Panc1 (cell line): ENCODE measurements at regions not wholly inside any gene's neighbourhood (a gene's known extent, or its start where the extent isn't known, plus 50 kb on each side); places are given as distances from the start of the nearest gene placed in this dataset.

Source experiments
- ATAC-seq: fragments of 200-7000 bp; cut with Tn5 transposase; 2 replicates; pipeline ENCODE4 v1.9.1; 2020; ENCODE audit warnings: mild to moderate bottlenecking, moderate library complexity
- BruUV-seq: library from RNA; stranded (reverse); fragments of 400-500 nt; replicated peaks from 2 replicates; lab custom pipeline; 2021; lab: Mats Ljungman, UMichigan
- CTCF ChIA-PET: fragments of 300-600 bp; sonication (Branson Sonifier 250); formaldehyde crosslinking; loops from one replicate; lab custom pipeline; 2022; ENCODE audit warnings: antibody characterized with exemption; lab: Charles Lee
- POLR2A ChIA-PET: fragments of 300-600 bp; sonication (Branson Sonifier 250); formaldehyde crosslinking; loops from one replicate; lab custom pipeline; 2022; ENCODE audit warnings: antibody characterized with exemption; lab: Charles Lee
- DNase-seq: peaks from one replicate; pipeline ENCODE4 v3.0.0-alpha.2; 2010; ENCODE audit warnings: low read depth, low spot score
- H3K27ac ChIP-seq: 2 replicates; pipeline ENCODE4 v1.5.1; 2011; ENCODE audit warnings: mild to moderate bottlenecking, low read length, inconsistent platforms
- H3K27me3 ChIP-seq: fragments of 200-500 bp; sonication (Bioruptor generic); 2 replicates; pipeline ENCODE4 v1.6.0; 2014; ENCODE audit warnings: low read length, inconsistent platforms; ENCODE audit not compliant: control insufficient read depth, insufficient read depth
- H3K36me3 ChIP-seq: fragments of 200-500 bp; sonication (Bioruptor generic); 2 replicates; pipeline ENCODE4 v1.5.1; 2014; ENCODE audit warnings: inconsistent platforms, mild to moderate bottlenecking, low read length, moderate library complexity; ENCODE audit not compliant: control insufficient read depth, insufficient read depth
- H3K4me1 ChIP-seq: 2 replicates; pipeline ENCODE4 v1.5.1; 2011; ENCODE audit warnings: inconsistent platforms, mild to moderate bottlenecking, low read length, moderate library complexity; ENCODE audit not compliant: control insufficient read depth, insufficient read depth
- H3K4me3 ChIP-seq, 2 experiments: 2 replicates each; pipeline ENCODE4 v1.5.1; 2011 to 2012; ENCODE audit warnings: low read depth in 2 of 2, low read length in 2 of 2, mild to moderate bottlenecking in 2 of 2, inconsistent platforms in 1 of 2, moderate library complexity in 1 of 2
- H3K9me3 ChIP-seq: fragments of 200-500 bp; sonication (Bioruptor generic); 2 replicates; pipeline ENCODE4 v1.5.1; 2014; ENCODE audit warnings: low read depth, mild to moderate bottlenecking, inconsistent platforms, low read length, moderate library complexity; ENCODE audit not compliant: control insufficient read depth, insufficient read depth
- POLR2AphosphoS5 ChIP-seq: IDR thresholded peaks from 2 replicates; pipeline ENCODE4 v1.6.1; 2012; ENCODE audit warnings: mild to moderate bottlenecking, low read depth, low read length, moderate library complexity
- REST ChIP-seq, 2 experiments: IDR thresholded peaks; 2 replicates each; pipeline ENCODE4 v1.6.1; 2011 to 2012; ENCODE audit warnings: low read depth in 2 of 2, control low read depth in 1 of 2, low read length in 1 of 2, mild to moderate bottlenecking in 1 of 2, moderate library complexity in 1 of 2; ENCODE audit not compliant: insufficient read depth in 1 of 2
- SIN3A ChIP-seq: IDR thresholded peaks from 2 replicates; pipeline ENCODE4 v1.6.1; 2012; ENCODE audit warnings: low read depth, mild to moderate bottlenecking, low read length, moderate library complexity, borderline replicate concordance; ENCODE audit not compliant: insufficient read depth
- TCF7L2 ChIP-seq: IDR thresholded peaks from 2 replicates; pipeline ENCODE4 v1.6.1; 2011; ENCODE audit warnings: mild to moderate bottlenecking, low read depth, low read length, inconsistent platforms
- in situ Hi-C: cut with HindIII; loops from 2 replicates; pipeline ENCODE4 v1.10.0; 2016; ENCODE audit warnings: low sequenced_read_pairs, low pct_unique_long_range_greater_than_20kb
- intact Hi-C: fragments of 100-400 bp; cut with micrococcal nuclease; formaldehyde crosslinking; loops from one replicate; pipeline ENCODE4 v1.10.0; 2022; ENCODE audit not compliant: unreplicated experiment
- TF ChIP-seq, protein P1 (sequence below): fragments of 450-650 bp; IDR thresholded peaks from 2 replicates; pipeline ENCODE4 v1.5.1; 2017; ENCODE audit warnings: mild to moderate bottlenecking

- DNase-seq (no peak), ATAC-seq (no peak)
- Histone ChIP-seq H3K36me3 (no peaks in the 10 kb centered on the region), H3K4me1 (no peaks in the 10 kb centered on the region), H3K9me3 (no peaks in the 10 kb centered on the region), H3K27ac (no peak overlapping the region), H3K27me3 (peaks cover 4% of the 10 kb centered on the region), H3K4me3 (no peak overlapping the region)
- in situ Hi-C loops: no loop called here
- intact Hi-C loops: no loop called here
- ChIA-PET CTCF (no interaction called here), POLR2A (no interaction called here)
- BruUV-seq: no TSS peak
- TF ChIP-seq TCF7L2 (no peak), SIN3A (no peak)
Measured at GRCh38 chr2:126825316-126825715, 73.4 kb upstream of the TEX51 start.

- no peak overlapping the region for H3K27ac ChIP-seq
- CTCF ChIA-PET: no interaction called here
- H3K36me3 ChIP-seq: no peaks in the 10 kb centered on the region
- DNase-seq (no peak), ATAC-seq (no peak)
- H3K9me3 ChIP-seq: no peaks in the 10 kb centered on the region
- no TSS peak for BruUV-seq
- H3K4me1 ChIP-seq: no peaks in the 10 kb centered on the region
- H3K27me3 ChIP-seq: peaks cover 4% of the 10 kb centered on the region
- no peak for TF ChIP-seq POLR2AphosphoS5
- TF ChIP-seq SIN3A: no peak
- TF ChIP-seq, protein P1, sequence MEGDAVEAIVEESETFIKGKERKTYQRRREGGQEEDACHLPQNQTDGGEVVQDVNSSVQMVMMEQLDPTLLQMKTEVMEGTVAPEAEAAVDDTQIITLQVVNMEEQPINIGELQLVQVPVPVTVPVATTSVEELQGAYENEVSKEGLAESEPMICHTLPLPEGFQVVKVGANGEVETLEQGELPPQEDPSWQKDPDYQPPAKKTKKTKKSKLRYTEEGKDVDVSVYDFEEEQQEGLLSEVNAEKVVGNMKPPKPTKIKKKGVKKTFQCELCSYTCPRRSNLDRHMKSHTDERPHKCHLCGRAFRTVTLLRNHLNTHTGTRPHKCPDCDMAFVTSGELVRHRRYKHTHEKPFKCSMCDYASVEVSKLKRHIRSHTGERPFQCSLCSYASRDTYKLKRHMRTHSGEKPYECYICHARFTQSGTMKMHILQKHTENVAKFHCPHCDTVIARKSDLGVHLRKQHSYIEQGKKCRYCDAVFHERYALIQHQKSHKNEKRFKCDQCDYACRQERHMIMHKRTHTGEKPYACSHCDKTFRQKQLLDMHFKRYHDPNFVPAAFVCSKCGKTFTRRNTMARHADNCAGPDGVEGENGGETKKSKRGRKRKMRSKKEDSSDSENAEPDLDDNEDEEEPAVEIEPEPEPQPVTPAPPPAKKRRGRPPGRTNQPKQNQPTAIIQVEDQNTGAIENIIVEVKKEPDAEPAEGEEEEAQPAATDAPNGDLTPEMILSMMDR: no peak
- TF ChIP-seq TCF7L2: no peak
- no peak for TF ChIP-seq REST (IDR thresholded peaks at IDR 0.05; ENCODE audit: insufficient read depth in 1 of 2, low read depth in 2 of 2, low read length in 1 of 2)
- in situ Hi-C loops (no loop called here), intact Hi-C loops (no loop called here)
- POLR2A ChIA-PET: no interaction called here
- no peak overlapping the region for H3K4me3 ChIP-seq
Measured at GRCh38 chr2:126826491-126826890, 72.2 kb upstream of the TEX51 start.

- BruUV-seq: no TSS peak
Measured at GRCh38 chr2:126827371-126827770, 71.3 kb upstream of the TEX51 start.

More at GRCh38 chr2:126827371-126827770, 71.3 kb upstream of the TEX51 start:
- no peak overlapping the region for H3K27ac ChIP-seq
- TF ChIP-seq SIN3A (no peak), POLR2AphosphoS5 (no peak), TCF7L2 (no peak), REST (IDR thresholded peaks at IDR 0.05; ENCODE audit: insufficient read depth in 1 of 2, low read depth in 2 of 2, low read length in 1 of 2) (no peak)
- TF ChIP-seq, protein P1: no peak
- no peak for ATAC-seq
- CTCF ChIA-PET: no interaction called here
- in situ Hi-C loops: no loop called here
- H3K9me3 ChIP-seq: no peaks in the 10 kb centered on the region
- peaks cover 2% of the 10 kb centered on the region; the same call in 1 of the 2 replicates for H3K27me3 ChIP-seq
- POLR2A ChIA-PET: no interaction called here
- H3K4me1 ChIP-seq: no peaks in the 10 kb centered on the region
- no peak for DNase-seq
- intact Hi-C loops: no loop called here
- no peaks in the 10 kb centered on the region for H3K36me3 ChIP-seq
- H3K4me3 ChIP-seq: no peak overlapping the region
